Lower lobe of right lung (tissue), 2 donors: ENCODE measurements at regions not wholly inside any gene's neighbourhood (a gene's known extent, or its start where the extent isn't known, plus 50 kb on each side); places are given as distances from the start of the nearest gene placed in this dataset.

Experiments used
- ATAC-seq, 2 donors: fragments of 200-7000 bp; cut with Tn5 transposase; one replicate each; pipeline ENCODE4 v1.9.1; 2020 to 2022; ENCODE audit warnings: mild to moderate bottlenecking in 2 of 2, moderate library complexity in 2 of 2
- DNase-seq: peaks from one replicate; pipeline ENCODE4 v3.0.0-alpha.2; 2020
- H3K27ac ChIP-seq: fragments of 200-600 bp; one replicate; pipeline ENCODE4 v1.8.0; 2022
- H3K27me3 ChIP-seq: fragments of 200-600 bp; one replicate; pipeline ENCODE4 v1.8.0; 2022; ENCODE audit warnings: low read depth
- H3K36me3 ChIP-seq: fragments of 200-600 bp; one replicate; pipeline ENCODE4 v1.8.0; 2022; ENCODE audit warnings: mild to moderate bottlenecking
- H3K4me1 ChIP-seq: fragments of 200-600 bp; one replicate; pipeline ENCODE4 v1.8.0; 2022
- H3K4me3 ChIP-seq: fragments of 200-600 bp; one replicate; pipeline ENCODE4 v1.8.0; 2022; ENCODE audit warnings: mild to moderate bottlenecking
- H3K9me3 ChIP-seq: fragments of 200-600 bp; one replicate; pipeline ENCODE4 v1.8.0; 2022
- CTCF ChIP-seq: fragments of 200-600 bp; IDR thresholded peaks from one replicate; pipeline ENCODE4 v1.8.0; 2022; ENCODE audit warnings: antibody characterized with exemption, mild to moderate bottlenecking
- intact Hi-C: fragments of 100-400 bp; cut with DNase I; formaldehyde crosslinking; loops from one replicate; pipeline ENCODE4 v1.11.0; 2022
- donor health status: DM: no; HTN: yes; CAD: no; lungs with severe emphysema.

- H3K36me3 ChIP-seq: no peaks in the 10 kb centered on the region
- H3K27ac ChIP-seq: no peak overlapping the region
- intact Hi-C loops: no loop called here
- no peak for ATAC-seq
- DNase-seq: no peak
- TF ChIP-seq CTCF: no peak
- no peaks in the 10 kb centered on the region for H3K9me3 ChIP-seq
- H3K4me1 ChIP-seq: no peaks in the 10 kb centered on the region
- H3K27me3 ChIP-seq: no peaks in the 10 kb centered on the region
- no peak overlapping the region for H3K4me3 ChIP-seq
Observed at GRCh38 chr2:139162456-139162855, 382.3 kb upstream of the NXPH2 start.

- H3K9me3 ChIP-seq: no peaks in the 10 kb centered on the region
- ATAC-seq (no peak), DNase-seq (no peak)
- no peaks in the 10 kb centered on the region for H3K4me1 ChIP-seq
- TF ChIP-seq CTCF: no peak
- no peaks in the 10 kb centered on the region for H3K36me3 ChIP-seq
- H3K27me3 ChIP-seq: no peaks in the 10 kb centered on the region
- H3K27ac ChIP-seq: no peak overlapping the region
- intact Hi-C loops: no loop called here
- no peak overlapping the region for H3K4me3 ChIP-seq
Observed at GRCh38 chr2:139160836-139161235, 380.6 kb upstream of the NXPH2 start.

GRCh38 chr2:139159177-139159576, 379.0 kb upstream of the NXPH2 start:
- Histone ChIP-seq H3K4me1 (no peaks in the 10 kb centered on the region), H3K27me3 (no peaks in the 10 kb centered on the region), H3K4me3 (no peak overlapping the region), H3K27ac (no peak overlapping the region), H3K9me3 (no peaks in the 10 kb centered on the region), H3K36me3 (no peaks in the 10 kb centered on the region)
- no peak for DNase-seq
- intact Hi-C loops: no loop called here
- no peak for TF ChIP-seq CTCF
- ATAC-seq: no peak

GRCh38 chr2:139156730-139157129, 376.5 kb upstream of the NXPH2 start:
- intact Hi-C loops: no loop called here
- no peak for DNase-seq

GRCh38 chr2:139155991-139156390, 375.8 kb upstream of the NXPH2 start:
- ATAC-seq (no peak), DNase-seq (no peak)
- intact Hi-C loops: no loop called here
- Histone ChIP-seq H3K4me1 (no peaks in the 10 kb centered on the region), H3K4me3 (no peak overlapping the region), H3K9me3 (no peaks in the 10 kb centered on the region), H3K36me3 (no peaks in the 10 kb centered on the region), H3K27ac (no peak overlapping the region), H3K27me3 (no peaks in the 10 kb centered on the region)
- TF ChIP-seq CTCF: no peak

More at GRCh38 chr2:139156730-139157129, 376.5 kb upstream of the NXPH2 start:
- no peaks in the 10 kb centered on the region for H3K4me1 ChIP-seq
- H3K27ac ChIP-seq: no peak overlapping the region
- H3K27me3 ChIP-seq: no peaks in the 10 kb centered on the region
- no peak overlapping the region for H3K4me3 ChIP-seq
- H3K9me3 ChIP-seq: no peaks in the 10 kb centered on the region
- ATAC-seq: no peak
- TF ChIP-seq CTCF: no peak
- no peaks in the 10 kb centered on the region for H3K36me3 ChIP-seq

GRCh38 chr2:139142252-139142880, 362.2 kb upstream of the NXPH2 start:
- H3K4me3 ChIP-seq: no peak overlapping the region
- no peaks in the 10 kb centered on the region for H3K9me3 ChIP-seq
- H3K27ac ChIP-seq: no peak overlapping the region
- no peaks in the 10 kb centered on the region for H3K36me3 ChIP-seq
- DNase-seq: no peak
- no peak for ATAC-seq
- no peaks in the 10 kb centered on the region for H3K27me3 ChIP-seq
- no peak for TF ChIP-seq CTCF
- intact Hi-C loops: no loop called here
- no peaks in the 10 kb centered on the region for H3K4me1 ChIP-seq
